ENCODE measurements at regions not wholly inside any gene's neighbourhood (a gene's known extent, or its start where the extent isn't known, plus 50 kb on each side); places are given as distances from the start of the nearest gene placed in this dataset.

- DNase-seq (no peak), ATAC-seq (no peak)
- TF ChIP-seq, protein P1, sequence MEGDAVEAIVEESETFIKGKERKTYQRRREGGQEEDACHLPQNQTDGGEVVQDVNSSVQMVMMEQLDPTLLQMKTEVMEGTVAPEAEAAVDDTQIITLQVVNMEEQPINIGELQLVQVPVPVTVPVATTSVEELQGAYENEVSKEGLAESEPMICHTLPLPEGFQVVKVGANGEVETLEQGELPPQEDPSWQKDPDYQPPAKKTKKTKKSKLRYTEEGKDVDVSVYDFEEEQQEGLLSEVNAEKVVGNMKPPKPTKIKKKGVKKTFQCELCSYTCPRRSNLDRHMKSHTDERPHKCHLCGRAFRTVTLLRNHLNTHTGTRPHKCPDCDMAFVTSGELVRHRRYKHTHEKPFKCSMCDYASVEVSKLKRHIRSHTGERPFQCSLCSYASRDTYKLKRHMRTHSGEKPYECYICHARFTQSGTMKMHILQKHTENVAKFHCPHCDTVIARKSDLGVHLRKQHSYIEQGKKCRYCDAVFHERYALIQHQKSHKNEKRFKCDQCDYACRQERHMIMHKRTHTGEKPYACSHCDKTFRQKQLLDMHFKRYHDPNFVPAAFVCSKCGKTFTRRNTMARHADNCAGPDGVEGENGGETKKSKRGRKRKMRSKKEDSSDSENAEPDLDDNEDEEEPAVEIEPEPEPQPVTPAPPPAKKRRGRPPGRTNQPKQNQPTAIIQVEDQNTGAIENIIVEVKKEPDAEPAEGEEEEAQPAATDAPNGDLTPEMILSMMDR (IDR thresholded peaks at IDR 0.05): no peak
- no peak for TF ChIP-seq POLR2A (IDR thresholded peaks at IDR 0.05)
- intact Hi-C loops (cut with DNase I): no loop called here
- no peak overlapping the region for H3K4me3 ChIP-seq
- H3K27me3 ChIP-seq: no peaks in the 10 kb centered on the region
- peaks cover 0 to 5% (median 0%) of the 10 kb centered on the region in 12 donors for H3K9me3 ChIP-seq
- no peak overlapping the region for H3K27ac ChIP-seq
- H3K36me3 ChIP-seq: no peaks in the 10 kb centered on the region
- no peaks in the 10 kb centered on the region for H3K4me1 ChIP-seq
- WGBS, 4 donors: 43 to 45% (median 44%) methylated on average over 2 of the region's 2 CpGs
Observed at GRCh38 chr15:97141871-97142270, 811.4 kb downstream of the NR2F2 start.

GRCh38 chr15:97143592-97144376 lies 813.3 kb downstream of the NR2F2 start:
- H3K27me3 ChIP-seq: peaks cover 0 to 3% (median 0%) of the 10 kb centered on the region in 9 donors
- H3K36me3 ChIP-seq: no peaks in the 10 kb centered on the region
- intact Hi-C loops (cut with DNase I): no loop called here
- no peak overlapping the region for H3K27ac ChIP-seq
- WGBS, 4 donors: 85 to 88% (median 88%) methylated on average over 6 of the region's 6 CpGs
- no peaks in the 10 kb centered on the region for H3K4me1 ChIP-seq
- peaks cover 0 to 5% (median 0%) of the 10 kb centered on the region in 12 donors for H3K9me3 ChIP-seq
- no peak overlapping the region for H3K4me3 ChIP-seq
- ATAC-seq (no peak), DNase-seq (no peak)
- TF ChIP-seq, protein P1 (IDR thresholded peaks at IDR 0.05): no peak
- no peak for TF ChIP-seq POLR2A (IDR thresholded peaks at IDR 0.05)

DNA sequence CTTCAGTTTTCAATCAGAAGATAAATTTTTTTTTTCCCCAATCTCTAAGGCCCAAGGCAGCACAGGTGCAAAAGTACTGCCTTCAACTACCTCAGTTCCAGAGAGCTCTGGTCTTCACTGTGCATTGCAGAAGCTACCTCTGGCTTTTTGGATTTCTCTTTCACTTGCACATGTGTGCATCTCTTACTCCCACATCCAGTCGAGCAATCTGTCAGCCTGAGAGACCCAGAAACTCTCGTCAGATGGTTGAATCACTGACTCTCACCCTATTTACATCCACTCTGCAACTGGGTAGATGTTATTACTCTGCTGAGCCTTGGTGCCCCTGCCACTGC lies 813.8 kb downstream of the NR2F2 start:
- H3K9me3 ChIP-seq: peaks cover 0 to 5% (median 0%) of the 10 kb centered on the region in 12 donors
- intact Hi-C loops (cut with DNase I): no loop called here
- peaks cover 0 to 5% (median 0%) of the 10 kb centered on the region in 9 donors for H3K27me3 ChIP-seq
- ATAC-seq (no peak), DNase-seq (no peak)
- no peak overlapping the region for H3K4me3 ChIP-seq
- H3K4me1 ChIP-seq: no peaks in the 10 kb centered on the region
- no peak for TF ChIP-seq POLR2A (IDR thresholded peaks at IDR 0.05)
- TF ChIP-seq, protein P1 (IDR thresholded peaks at IDR 0.05): no peak
- 66 to 77% (median 67%) methylated on average over 2 of the region's 2 CpGs for WGBS, 4 donors
- H3K27ac ChIP-seq: no peak overlapping the region
- no peaks in the 10 kb centered on the region for H3K36me3 ChIP-seq

DNA sequence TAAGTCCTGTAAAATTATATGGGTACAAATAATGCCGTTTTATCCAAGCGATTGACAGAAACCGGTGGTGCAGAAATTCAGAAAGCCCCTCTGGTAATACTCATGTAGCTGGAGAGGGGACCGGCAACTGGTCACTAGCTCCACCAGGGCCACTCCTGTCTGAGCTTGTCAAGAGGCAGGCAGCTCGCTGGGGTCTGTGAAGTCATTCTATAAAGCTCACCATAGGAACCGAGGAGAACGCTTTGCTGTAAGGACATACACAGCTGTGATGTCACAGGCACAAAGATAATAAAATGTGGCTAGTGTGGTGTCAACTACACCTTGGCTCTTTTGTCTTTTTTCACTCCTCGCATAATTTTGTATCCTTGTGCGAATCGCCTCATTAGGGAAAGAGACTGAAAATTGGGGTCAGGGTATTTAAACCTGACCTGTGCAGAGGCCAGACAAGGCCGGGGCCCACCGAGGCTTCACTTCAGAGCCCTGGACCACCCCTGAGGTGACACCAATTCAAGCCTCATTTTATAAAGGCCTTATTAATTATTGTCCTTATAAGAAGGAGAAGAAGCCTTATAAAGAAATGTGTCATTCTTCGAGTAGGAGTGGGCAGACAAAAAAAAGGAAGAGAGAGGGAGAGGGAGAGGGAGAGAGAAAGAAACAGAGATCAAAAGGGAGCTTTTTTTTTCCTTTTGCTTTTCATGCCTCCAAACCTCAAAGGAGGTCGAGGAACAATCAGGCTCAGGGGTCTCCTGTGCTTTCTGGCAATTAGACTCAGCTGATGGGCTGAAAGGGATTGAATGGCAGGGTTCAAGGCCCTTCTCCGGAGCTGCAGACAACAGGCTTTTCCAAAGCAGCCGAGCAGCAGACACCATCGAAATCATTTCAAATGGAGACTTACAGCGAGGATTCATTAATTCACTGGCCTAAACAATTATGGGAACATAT lies 813.3 kb upstream of the ARRDC4 start:
- H3K27me3 ChIP-seq: peaks cover 0 to 5% (median 0%) of the 10 kb centered on the region in 9 donors
- ATAC-seq (no peak), DNase-seq (no peak)
- intact Hi-C loops (cut with DNase I): no loop called here
- no peak overlapping the region for H3K4me3 ChIP-seq
- no peak overlapping the region for H3K27ac ChIP-seq
- TF ChIP-seq POLR2A (IDR thresholded peaks at IDR 0.05): no peak
- TF ChIP-seq, protein P1 (IDR thresholded peaks at IDR 0.05): no peak
- H3K4me1 ChIP-seq: no peaks in the 10 kb centered on the region
- 80 to 82% (median 81%) methylated on average over 18 of the region's 18 CpGs for WGBS, 4 donors
- H3K36me3 ChIP-seq: no peaks in the 10 kb centered on the region
- H3K9me3 ChIP-seq: peaks cover 0 to 5% (median 0%) of the 10 kb centered on the region in 12 donors

All from heart left ventricle (tissue), 16 donors.